ENCODE measurements at regions not wholly inside any gene's neighbourhood (a gene's known extent, or its start where the extent isn't known, plus 50 kb on each side); places are given as distances from the start of the nearest gene placed in this dataset.
A peak's percentile ranks its signal among the peaks of the same experiment; 100 is the strongest.

DNA sequence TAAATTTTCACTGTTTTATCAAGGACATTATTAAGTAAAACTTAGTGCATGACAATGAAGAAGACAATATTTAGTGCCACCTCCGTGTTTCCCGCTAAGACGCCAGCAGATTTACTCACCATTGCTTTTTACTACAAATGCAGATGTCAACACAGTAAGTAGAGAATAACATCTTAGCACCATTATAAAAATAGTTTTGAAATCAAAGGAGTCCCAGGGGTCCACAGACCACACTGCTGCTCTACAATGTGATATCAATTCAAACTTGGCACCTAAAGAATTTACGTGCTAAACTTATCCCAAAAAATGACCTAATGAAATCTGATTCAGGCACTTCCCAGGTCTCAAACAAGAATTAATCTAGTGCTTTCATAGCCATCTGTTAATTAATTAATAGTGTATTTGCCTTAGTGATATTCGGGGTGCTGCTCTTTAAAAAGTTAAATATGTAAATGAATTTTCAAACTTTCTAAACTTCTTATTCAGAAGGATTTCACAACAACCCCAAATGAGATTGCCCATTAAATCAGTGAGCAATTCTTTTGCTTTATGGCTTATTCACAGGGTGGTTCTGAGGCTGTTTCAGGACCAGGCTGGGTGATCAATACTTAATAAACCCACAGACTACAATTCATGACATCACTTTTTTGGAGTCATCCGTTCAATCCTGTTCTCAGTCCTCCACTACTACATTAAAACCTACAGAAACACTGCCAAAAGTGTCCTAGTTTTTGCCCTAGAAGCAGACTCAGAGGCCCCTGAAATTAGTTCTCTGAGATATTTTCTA, 161.3 kb upstream of the LMNTD1 start:
- DNase-seq (ENCODE audit: low spot score), result no peak

DNA sequence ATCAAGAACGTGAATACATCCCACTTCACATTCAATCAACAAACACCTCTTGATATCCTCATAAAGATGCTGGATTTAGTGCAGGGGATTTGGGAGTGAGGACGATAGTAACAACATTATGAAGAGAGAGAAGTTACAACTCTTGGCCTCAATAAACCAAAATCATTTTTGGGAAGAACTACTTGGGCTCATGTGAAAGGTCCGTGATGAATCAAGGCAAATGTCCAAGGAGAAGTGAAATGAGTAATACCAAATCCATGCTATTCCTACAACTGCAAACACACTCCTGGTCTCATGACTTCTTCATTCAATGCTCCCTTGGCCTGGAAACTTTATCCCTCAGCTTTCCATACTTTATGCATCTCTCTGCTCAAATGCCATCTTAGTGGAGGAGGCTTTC, 162.0 kb upstream of the LMNTD1 start:
- no peak for DNase-seq (ENCODE audit: low spot score)

DNA sequence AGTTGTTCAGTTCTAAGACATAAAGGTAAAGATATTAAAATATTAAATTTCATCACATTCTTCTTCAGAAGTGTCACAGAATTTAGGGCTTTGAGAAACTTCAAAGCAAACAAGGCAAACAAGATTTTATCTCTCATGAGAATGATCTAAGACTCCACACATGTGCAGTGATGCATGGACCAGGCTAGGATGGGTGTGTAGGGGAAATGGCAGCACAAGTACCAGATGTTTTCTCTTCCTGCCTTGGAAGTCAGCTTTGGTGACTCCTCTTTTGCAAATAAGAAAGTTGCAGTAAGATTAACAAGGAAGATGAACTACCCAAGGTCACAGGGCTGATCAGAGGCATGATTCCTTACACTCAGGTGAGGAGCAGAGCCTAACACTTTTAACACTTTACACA, 163.8 kb upstream of the LMNTD1 start:
- no peak for DNase-seq (ENCODE audit: low spot score)

DNA sequence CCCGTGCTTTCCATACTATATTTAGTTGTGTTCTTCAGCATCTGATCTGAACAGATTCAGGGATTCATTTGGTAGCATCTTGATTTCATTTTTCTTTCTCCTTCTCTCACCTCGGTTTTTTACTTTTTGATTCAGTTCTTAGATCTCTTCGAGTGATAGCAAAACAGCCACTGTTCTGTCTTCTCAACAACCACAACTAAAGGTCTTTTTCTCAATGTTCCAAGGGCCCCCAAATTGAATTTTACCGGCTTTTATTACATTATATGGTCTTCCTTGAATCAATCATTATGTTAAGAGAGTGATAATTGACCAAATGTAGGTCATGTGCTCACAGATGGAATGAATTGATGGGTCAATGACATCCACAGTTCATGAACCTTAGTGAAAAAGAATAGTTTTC, 164.5 kb upstream of the LMNTD1 start:
- DNase-seq (ENCODE audit: low spot score), result no peak

DNA sequence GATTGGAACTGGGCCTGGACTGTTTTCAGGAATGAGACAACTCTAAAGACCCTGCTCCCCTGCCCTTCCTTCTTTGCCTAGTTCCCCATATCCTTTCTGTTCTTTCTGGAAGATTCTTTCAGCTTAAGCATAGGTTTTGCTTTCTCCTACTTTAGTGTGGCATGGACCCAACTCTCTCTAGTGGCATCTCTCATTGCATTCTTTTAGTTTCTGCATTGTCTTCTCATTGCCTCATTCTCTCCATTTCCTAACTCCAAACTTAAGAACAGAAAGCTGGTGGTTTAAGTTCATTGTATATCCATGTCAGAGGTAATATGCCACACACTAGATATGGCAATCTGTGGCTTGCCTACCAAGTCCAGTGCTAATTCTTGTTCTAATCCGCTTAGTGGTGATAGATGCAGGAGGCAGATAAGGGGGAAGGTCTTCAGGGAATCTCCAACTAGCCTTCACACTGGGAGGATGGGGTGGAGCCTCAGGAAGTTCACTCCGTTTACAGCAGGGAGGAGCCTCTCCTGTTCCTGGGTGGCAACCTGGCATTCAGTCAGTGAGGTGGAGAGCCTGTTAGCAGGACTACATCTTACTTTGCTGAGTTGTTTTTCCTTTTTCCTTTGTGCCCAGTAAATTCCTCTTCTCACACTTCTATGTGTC, 165.1 kb upstream of the LMNTD1 start:
- no peak for DNase-seq (ENCODE audit: low spot score)

DNA sequence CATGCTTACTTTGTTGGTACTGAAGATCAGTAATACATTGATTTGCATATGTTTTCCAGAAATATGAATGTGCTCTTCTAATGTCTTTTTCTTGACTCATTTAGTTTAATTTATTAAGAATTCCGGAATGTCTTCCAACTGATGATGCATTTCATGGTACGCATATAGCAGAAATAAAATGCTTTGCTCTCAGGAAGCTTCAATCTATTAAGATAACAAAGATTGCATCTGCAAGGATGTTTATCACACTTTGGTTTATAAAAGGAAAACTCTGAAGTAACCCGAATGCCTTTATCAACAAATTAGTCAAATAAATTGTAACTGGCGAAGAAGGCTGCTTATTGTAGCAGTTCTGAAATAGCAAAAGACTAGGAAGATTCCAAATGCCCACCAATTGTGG, 166.4 kb upstream of the LMNTD1 start:
- DNase-seq (ENCODE audit: low spot score), result no peak

DNA sequence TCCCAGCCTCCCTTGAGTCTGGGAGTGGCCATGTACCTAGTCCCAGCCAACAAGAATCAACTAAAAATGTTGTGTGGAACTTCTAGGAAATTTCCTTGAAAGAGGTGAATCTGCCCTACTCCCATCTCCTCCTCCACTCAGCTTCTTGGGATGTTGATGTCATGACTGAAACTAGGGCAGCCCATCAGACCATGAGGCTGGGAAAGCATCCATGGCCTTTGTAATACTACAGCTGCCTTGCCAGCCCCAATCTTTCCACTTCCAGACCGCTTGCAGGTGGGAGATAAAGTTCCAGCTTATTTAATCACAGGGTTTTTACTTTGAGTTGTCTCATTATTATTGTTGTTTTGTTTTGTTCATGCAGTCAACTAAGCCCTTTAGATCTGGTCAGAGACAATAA, 170.3 kb upstream of the LMNTD1 start:
- no peak for DNase-seq (ENCODE audit: low spot score)

DNA sequence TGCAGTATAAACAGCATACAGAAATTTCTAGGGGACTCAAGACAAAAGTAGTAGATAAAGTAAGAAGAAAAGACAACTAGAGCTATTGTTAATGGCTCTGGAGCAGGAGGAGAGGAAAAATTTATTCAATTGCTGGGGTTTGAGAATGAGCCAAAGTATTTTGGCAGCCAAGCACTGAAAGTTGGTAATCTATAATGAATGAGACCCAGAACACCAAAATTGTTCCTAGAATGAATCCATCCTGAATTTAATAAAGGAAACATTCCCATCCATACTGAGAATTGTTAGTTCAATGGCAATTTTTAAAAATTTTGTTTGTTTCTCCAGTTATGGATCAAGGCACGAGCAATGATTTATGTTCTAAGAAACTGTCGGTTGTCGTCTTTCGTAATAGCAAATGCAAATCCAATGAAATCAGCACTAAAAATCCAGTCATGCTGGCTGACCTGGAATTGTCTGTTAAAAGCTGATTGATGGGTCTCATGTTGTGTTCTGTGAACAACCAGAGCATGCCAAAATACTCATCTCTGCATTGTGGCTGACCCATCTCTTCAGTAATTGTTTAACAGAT, 170.9 kb upstream of the LMNTD1 start:
- DNase-seq (ENCODE audit: low spot score), result no peak

DNA sequence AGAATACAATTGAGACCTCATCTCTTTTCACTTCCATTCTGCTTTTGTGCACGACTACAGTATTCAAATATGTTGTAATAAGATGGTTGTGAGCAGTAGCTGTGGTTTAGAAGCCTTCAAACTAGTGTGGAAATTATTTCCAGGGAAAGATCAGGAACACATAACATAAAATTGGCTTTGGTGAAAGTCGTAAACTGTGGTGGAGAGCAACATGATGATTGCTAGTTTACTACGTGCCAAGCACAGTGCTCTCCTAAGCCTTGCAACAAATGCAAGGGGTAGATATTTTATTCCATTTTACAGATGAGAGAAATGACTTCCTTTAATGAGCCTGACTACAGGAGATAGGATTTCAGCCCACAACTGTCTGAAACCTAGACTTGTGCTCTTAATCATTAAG, 172.4 kb upstream of the LMNTD1 start:
- no peak for DNase-seq (ENCODE audit: low spot score)

DNA sequence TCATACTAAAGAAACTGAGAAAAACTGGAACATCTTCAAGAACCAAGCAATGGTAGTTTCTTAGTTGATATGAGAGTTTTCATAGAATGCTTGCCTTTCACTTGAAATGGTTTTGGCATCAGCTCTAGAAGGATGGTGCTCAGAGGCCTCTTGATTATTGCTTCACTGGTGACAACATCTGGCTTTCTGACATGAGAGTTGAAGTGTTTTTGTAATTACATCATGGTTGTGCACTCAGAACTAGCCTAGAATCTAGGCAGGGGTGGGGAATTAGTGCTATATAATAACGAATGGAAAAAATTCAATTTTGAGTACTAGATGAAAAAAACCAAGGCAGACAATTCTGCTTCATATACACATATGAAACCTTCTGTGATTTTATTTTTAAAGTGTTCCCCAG, 172.8 kb upstream of the LMNTD1 start:
- no peak for DNase-seq (ENCODE audit: low spot score)

DNA sequence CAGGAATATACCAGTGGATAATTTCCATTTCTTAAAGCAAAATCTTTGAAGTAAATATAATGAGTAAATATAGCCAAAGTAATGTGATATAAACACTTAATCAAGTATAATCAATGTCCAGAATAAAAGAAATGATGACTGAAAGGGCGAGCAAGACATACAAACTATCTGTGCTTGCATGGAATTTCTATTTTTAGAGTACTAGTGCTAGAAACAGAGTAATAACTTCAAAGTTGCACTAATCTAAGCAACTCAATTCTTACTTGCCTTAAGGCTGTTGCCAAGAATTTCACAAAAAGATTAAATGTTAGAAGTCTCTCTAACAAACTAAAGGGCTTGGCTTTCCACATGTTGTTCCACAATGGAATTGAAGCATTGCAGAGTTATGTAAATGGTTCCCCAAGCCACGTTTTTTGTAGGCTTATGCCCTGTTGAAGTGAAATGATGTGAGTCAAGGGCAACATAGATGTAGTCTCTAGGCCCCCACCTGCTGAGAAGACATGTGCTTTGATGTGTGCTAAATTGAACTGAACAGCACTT, 175.0 kb upstream of the LMNTD1 start:
- DNase-seq (ENCODE audit: low spot score), result no peak

DNA sequence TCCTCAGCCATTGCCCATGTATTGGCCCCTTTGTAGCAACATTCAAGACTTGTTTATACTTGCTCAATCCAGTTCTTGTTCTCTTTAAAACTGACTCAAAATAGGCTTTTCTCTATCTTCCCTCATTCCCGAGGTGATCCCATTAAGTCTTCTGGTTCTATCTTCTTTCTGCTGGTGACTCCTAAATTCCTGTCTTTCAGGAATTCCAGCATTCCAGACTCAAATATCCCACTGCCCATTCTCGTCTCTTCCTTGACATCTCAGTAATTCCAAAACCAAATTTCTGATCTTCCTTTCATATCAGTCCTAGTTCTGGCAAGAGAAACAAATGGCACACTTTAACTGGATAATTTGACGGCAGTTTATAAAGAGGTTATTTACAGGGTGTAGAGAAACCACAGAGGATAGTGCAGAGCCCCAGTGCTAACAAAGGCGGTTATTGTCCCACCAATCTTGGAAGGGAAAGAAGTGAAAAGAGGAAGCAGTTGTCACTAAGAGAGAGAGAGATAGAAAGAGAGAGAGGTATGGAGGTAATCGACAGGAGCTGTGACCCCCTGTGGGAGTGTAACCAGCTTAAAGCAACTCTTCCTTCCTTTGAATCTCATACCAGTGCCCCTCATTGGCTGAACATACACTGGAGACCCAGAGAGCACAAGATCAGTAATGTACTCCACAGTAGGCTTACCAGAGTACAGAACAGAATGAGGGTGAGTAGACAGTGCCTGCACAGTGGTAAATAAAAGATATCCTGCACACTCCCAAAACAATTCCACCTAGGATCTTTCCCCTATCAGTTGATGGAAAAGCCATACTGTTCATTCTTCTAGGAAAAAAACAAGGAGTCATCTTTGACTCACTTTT, 177.6 kb upstream of the LMNTD1 start:
- peak; percentile 75 for DNase-seq (ENCODE audit: low spot score)

DNA sequence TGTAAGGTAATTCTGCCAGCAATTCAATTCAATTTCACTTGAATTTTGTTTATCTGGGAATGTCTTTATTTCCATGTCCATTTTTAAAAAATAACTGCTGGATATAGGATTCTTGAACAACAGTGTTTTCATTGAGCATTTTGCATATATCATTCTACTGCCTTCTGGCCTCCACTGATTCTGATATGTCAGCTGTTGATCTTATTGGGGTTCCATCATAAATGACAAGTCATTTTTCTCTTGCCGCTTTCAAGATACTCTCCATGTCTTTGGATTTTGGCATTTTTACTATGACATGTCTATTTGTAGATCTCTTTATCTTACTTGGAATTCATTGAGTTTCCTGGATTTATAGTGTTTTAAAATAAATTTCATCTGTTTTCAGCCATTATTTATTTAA, 180.5 kb upstream of the LMNTD1 start:
- DNase-seq (ENCODE audit: low spot score), result no peak

DNA sequence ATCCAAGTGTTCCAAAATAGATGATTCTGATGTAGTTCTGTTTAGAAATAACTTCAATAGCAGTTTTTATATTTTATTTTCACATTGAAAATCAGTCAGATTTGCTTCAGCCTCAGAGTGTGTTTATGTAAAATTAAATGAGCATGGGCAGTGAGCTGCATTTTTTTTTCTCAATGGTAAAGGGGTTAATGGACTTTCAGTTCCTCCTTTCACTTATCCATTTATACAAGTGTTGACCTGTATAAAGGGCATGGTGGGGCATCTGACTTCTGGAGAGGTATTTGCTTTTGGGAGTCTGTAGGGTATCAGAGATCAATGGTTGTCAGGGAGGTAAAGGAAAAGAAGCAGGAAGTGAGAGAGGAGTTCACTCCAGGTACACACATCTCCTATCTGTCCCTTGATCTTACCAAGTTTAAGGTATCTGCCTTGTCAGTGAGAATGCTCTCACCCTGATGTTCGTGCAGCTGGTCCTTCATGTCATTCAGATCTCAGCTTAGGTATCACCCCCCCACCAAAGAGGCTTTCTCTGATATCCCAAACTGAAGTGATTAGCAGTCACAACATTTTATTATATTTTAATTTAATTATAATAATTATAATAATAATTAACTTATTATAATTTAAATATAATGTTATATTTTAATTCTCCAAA, 181.6 kb upstream of the LMNTD1 start:
- DNase-seq (ENCODE audit: low spot score), result no peak

DNA sequence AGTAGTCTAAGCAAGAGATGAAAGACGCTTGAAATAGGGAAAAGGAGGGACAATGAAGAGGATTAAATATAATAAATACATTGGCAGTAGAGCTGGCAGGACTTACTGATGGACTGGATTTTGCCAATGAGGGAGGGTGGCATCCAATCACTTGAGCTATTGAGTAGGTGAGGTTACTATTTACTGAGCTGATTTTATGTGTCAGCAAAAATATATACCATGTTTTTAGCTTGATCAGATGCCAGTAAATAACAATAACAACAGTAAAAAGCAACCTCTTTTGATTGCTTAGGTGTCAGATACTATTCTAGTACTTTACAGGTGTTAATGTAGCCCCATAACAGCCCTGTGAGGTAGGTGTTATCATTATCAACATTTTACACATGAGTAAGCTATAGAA, 187.5 kb upstream of the LMNTD1 start:
- DNase-seq (ENCODE audit: low spot score), result no peak

DNA sequence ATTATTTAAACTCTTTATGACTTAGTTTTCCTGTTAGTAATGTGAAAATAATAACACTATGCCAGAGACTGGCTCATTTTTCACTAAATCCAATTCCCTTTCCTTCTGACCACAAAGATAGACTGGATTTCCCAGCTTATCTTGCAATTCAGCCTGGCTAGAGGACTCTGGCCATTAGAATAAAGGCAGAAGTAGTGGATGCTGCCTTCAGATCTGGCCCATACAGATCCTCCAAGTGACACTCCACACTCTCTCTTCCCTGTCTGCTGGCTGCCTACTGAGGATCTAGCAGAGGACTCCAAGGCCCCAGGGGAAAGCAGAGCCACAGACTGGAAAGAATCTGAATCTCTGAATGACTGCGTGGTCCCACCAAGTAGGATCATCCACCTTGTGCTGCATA, 188.8 kb upstream of the LMNTD1 start:
- no peak for DNase-seq (ENCODE audit: low spot score)

DNA sequence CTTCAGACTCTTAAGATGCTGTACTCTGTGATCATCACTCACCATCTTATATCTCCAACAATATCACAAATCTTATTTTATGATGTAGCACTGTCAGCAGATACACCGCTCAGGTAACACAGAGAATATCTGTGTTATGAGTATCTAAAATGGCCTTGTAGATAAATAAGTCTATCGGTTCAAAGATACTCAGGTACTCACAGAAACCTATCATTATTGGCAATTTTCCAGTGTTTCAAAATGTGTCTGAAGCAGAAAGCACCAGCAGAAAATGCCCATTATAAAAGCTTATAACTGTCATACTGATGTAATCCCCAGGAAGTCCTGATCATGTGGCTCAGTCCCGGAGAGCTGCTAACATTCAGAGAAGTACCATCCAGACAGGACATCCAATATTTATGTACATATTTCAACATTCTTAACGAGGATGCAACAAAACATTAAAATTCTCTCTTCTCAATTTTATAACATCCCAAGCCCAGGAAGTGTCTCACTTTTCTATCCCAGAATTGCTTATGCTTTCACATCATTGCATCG, 190.7 kb upstream of the LMNTD1 start:
- no peak for DNase-seq (ENCODE audit: low spot score)

DNA sequence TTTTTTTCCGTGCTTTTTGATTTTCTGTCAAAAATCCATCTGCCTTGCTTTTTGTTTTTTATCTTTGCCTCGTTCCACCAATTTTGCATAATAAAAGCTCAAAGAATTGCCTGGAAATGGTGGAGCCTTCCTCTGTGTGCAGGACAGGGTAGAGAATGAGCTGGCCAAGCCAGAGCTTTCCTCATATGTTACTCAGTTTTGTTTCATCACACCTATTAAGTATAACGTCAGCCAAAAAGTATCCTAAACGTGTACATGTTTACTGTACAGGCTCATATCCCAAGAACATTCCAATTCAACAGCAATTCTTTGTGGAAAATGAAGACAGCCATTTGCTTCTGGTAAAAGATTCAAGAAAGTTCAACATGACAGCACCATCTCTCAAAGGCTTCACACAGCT, 191.2 kb upstream of the LMNTD1 start:
- no peak for DNase-seq (ENCODE audit: low spot score)

DNA sequence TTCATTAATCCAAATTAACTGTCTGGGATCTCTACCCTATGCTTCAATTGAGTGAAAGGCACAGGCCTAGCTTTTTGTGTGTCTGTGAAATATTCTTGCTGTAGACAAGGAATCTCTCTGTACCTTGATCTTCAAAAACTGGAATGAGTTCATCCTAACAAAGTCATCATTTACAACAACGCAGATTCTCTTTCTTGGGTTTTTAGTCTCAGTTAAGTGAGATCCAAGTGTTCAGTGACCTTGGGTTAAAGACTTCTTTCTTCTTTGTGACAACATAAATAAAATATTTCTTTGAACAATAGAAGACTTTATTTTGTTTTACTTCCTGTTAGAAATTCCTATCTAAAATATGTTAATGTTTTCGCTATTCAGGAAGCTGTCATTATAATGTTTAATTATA, 192.2 kb upstream of the LMNTD1 start:
- DNase-seq (ENCODE audit: low spot score), result no peak

DNA sequence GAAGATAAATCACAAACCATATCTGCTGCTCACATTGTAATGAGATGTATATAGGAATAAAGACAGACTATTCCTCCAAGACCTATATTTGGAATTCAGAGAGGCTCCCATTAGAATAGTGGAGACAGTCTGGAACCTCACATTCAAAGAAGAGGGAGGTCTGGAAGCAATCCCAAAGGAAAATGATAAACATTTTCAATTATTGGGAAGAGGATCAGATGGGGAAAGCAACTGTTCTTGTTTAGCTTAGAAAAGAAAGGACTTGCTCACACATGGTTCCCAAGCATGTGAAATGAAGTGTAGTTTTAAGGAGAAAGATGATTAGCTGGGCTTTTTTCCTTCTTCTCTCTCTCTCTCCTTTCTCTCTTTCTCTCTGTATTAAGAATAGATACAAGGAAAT, 193.0 kb upstream of the LMNTD1 start:
- DNase-seq (ENCODE audit: low spot score), result no peak

DNA sequence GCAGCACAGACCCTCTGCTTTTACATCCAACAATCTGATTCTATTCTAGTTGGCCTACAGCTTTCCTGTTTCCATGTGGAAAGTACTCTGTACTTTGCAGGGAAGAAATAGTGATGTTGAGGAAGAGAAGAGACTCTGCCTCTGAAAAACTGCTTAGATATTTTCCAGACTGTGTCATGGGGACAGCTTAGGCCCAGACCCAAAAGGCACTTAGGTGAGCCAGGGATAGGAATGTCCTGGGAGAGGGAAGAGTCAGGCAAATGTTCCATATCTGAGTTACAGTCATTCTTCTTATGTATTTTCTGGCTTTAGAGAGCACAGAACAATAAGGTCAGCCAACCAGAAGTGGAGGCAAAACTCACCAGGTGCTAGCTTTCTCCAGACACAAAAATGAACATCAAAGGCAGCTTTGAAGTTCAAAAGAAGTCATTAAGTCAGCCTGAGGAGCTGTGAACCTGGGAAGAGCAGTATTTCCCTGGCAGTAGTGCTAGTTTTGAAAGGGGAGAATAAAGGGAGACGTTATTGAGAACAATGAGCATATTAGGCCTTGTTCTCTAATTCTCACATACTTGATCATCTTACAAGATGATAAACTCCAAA, 199.7 kb upstream of the LMNTD1 start:
- peak; percentile 78 for DNase-seq (ENCODE audit: low spot score)
